ENCODE measurements at regions not wholly inside any gene's neighbourhood (a gene's known extent, or its start where the extent isn't known, plus 50 kb on each side); places are given as distances from the start of the nearest gene placed in this dataset.
"Not testable (repeated sequence)": the region's sequence is repeated elsewhere in the genome, so short reads cannot be mapped to it uniquely, and the experiment has no call there.

DNA sequence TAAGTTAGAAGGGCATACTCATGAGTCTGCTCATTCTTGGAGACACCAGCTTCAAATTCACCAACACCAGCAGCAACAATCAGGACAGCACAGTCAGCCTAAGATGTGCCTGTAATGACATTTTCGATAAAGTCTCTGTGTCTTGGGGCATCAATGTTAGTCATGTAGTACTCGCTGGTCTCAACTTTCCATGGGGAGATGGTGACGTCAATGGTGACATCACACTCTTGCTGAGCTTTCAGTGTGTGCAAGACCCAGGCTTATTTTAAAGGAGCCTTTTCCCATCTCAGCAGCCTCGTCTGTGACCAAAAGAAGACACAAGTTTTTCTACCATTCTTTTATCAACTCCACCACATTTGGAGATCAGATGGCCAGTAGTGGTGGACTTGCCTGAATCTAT lies 75.5 kb downstream of the SERINC2 start:
- no peak overlapping the region for H2AFZ ChIP-seq (ENCODE audit: low read depth, low read length, severe bottlenecking)
- H3K36me3 ChIP-seq (ENCODE audit: low read length): no peaks in the 10 kb centered on the region
- no peaks in the 10 kb centered on the region for H4K20me1 ChIP-seq (ENCODE audit: low read depth, low read length)
- no peaks in the 10 kb centered on the region for H3F3A ChIP-seq (ENCODE audit: insufficient read depth)
- no peaks in the 10 kb centered on the region for H3K79me2 ChIP-seq (ENCODE audit: insufficient read depth, low read length)
- H3K9ac ChIP-seq (ENCODE audit: low read length): no peak overlapping the region
- no peaks in the 10 kb centered on the region for H3K27me3 ChIP-seq (ENCODE audit: low read length)
- no peaks in the 10 kb centered on the region for H3K9me3 ChIP-seq (ENCODE audit: insufficient read depth, low read length)
- no peak overlapping the region for H3K4me3 ChIP-seq (ENCODE audit: insufficient read depth, low read length, poor library complexity, severe bottlenecking)
- no peak overlapping the region for H3K4me2 ChIP-seq (ENCODE audit: low read depth, low read length, poor library complexity, severe bottlenecking)
- H3K9me2 ChIP-seq (replicated peaks; ENCODE audit: insufficient read depth, low read length): no peaks in the 10 kb centered on the region
- H3K27ac ChIP-seq (ENCODE audit: low read depth, low read length): no peak overlapping the region
- TF ChIP-seq EZH2phosphoT487 (conservative IDR thresholded peaks at IDR 0.05; ENCODE audit: low read length): no peak

GRCh38 chr1:31489575-31489974 lies 76.6 kb downstream of the SERINC2 start:
- H2AFZ ChIP-seq (ENCODE audit: low read depth, low read length, severe bottlenecking); H3K9me3 ChIP-seq (ENCODE audit: insufficient read depth, low read length); H3K4me3 ChIP-seq (ENCODE audit: insufficient read depth, low read length, poor library complexity, severe bottlenecking); H3K9me2 ChIP-seq (replicated peaks; ENCODE audit: insufficient read depth, low read length); H3K27ac ChIP-seq (ENCODE audit: low read depth, low read length); H3K79me2 ChIP-seq (ENCODE audit: insufficient read depth, low read length); H3K4me2 ChIP-seq (ENCODE audit: low read depth, low read length, poor library complexity, severe bottlenecking); H3F3A ChIP-seq (ENCODE audit: insufficient read depth); H3K27me3 ChIP-seq (ENCODE audit: low read length); H4K20me1 ChIP-seq (ENCODE audit: low read depth, low read length); H3K9ac ChIP-seq (ENCODE audit: low read length); H3K36me3 ChIP-seq (ENCODE audit: low read length): not testable (repeated sequence)

- not testable (repeated sequence) for H3K27ac ChIP-seq (ENCODE audit: low read depth, low read length); H3K4me2 ChIP-seq (ENCODE audit: low read depth, low read length, poor library complexity, severe bottlenecking); H3K36me3 ChIP-seq (ENCODE audit: low read length); H3F3A ChIP-seq (ENCODE audit: insufficient read depth); H3K4me3 ChIP-seq (ENCODE audit: insufficient read depth, low read length, poor library complexity, severe bottlenecking); H4K20me1 ChIP-seq (ENCODE audit: low read depth, low read length); H3K9ac ChIP-seq (ENCODE audit: low read length); H3K9me2 ChIP-seq (replicated peaks; ENCODE audit: insufficient read depth, low read length); H2AFZ ChIP-seq (ENCODE audit: low read depth, low read length, severe bottlenecking); H3K79me2 ChIP-seq (ENCODE audit: insufficient read depth, low read length); H3K27me3 ChIP-seq (ENCODE audit: low read length); H3K9me3 ChIP-seq (ENCODE audit: insufficient read depth, low read length)
Observed at GRCh38 chr1:31490596-31490995, 77.6 kb downstream of the SERINC2 start.

- H3K27ac ChIP-seq (ENCODE audit: low read depth, low read length); H3K27me3 ChIP-seq (ENCODE audit: low read length); H3F3A ChIP-seq (ENCODE audit: insufficient read depth); H4K20me1 ChIP-seq (ENCODE audit: low read depth, low read length); H3K4me3 ChIP-seq (ENCODE audit: insufficient read depth, low read length, poor library complexity, severe bottlenecking); H3K36me3 ChIP-seq (ENCODE audit: low read length); H2AFZ ChIP-seq (ENCODE audit: low read depth, low read length, severe bottlenecking); H3K4me2 ChIP-seq (ENCODE audit: low read depth, low read length, poor library complexity, severe bottlenecking); H3K9ac ChIP-seq (ENCODE audit: low read length); H3K9me2 ChIP-seq (replicated peaks; ENCODE audit: insufficient read depth, low read length); H3K9me3 ChIP-seq (ENCODE audit: insufficient read depth, low read length); H3K79me2 ChIP-seq (ENCODE audit: insufficient read depth, low read length): not testable (repeated sequence)
Observed at GRCh38 chr1:31495351-31495750, 81.0 kb upstream of the TINAGL1 start.

GRCh38 chr1:31495770-31496169 lies 80.5 kb upstream of the TINAGL1 start:
- H3K27ac ChIP-seq (ENCODE audit: low read depth, low read length); H3K79me2 ChIP-seq (ENCODE audit: insufficient read depth, low read length); H3K4me2 ChIP-seq (ENCODE audit: low read depth, low read length, poor library complexity, severe bottlenecking); H3K27me3 ChIP-seq (ENCODE audit: low read length); H3K36me3 ChIP-seq (ENCODE audit: low read length); H4K20me1 ChIP-seq (ENCODE audit: low read depth, low read length); H3K9ac ChIP-seq (ENCODE audit: low read length); H2AFZ ChIP-seq (ENCODE audit: low read depth, low read length, severe bottlenecking); H3K9me3 ChIP-seq (ENCODE audit: insufficient read depth, low read length); H3K9me2 ChIP-seq (replicated peaks; ENCODE audit: insufficient read depth, low read length); H3K4me3 ChIP-seq (ENCODE audit: insufficient read depth, low read length, poor library complexity, severe bottlenecking); H3F3A ChIP-seq (ENCODE audit: insufficient read depth): not testable (repeated sequence)

DNA sequence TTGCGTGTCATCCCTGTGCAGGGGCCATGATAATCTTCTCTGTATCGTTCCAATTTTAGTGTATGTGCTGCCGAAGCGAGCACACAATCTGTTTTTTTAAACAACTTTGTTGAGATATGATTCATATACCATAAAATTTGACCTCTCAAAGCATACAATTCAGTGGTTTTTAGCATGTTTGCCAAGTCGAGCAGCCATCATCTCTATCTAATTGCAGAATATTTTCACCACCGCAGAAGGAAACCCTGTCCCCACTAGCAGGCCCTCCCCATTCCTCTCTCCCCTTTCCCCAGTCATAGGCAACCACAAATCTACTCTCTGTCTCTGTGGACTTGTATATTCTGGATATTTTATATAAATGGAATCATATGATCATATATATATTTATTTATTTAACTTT lies 78.7 kb upstream of the TINAGL1 start:
- H3K36me3 ChIP-seq (ENCODE audit: low read length): no peaks in the 10 kb centered on the region
- no peak overlapping the region for H3K4me3 ChIP-seq (ENCODE audit: insufficient read depth, low read length, poor library complexity, severe bottlenecking)
- H3K27ac ChIP-seq (ENCODE audit: low read depth, low read length): no peak overlapping the region
- no peaks in the 10 kb centered on the region for H3F3A ChIP-seq (ENCODE audit: insufficient read depth)
- no peaks in the 10 kb centered on the region for H3K27me3 ChIP-seq (ENCODE audit: low read length)
- no peaks in the 10 kb centered on the region for H3K79me2 ChIP-seq (ENCODE audit: insufficient read depth, low read length)
- no peaks in the 10 kb centered on the region for H4K20me1 ChIP-seq (ENCODE audit: low read depth, low read length)
- TF ChIP-seq EZH2phosphoT487 (conservative IDR thresholded peaks at IDR 0.05; ENCODE audit: low read length): no peak
- TF ChIP-seq, protein P1, sequence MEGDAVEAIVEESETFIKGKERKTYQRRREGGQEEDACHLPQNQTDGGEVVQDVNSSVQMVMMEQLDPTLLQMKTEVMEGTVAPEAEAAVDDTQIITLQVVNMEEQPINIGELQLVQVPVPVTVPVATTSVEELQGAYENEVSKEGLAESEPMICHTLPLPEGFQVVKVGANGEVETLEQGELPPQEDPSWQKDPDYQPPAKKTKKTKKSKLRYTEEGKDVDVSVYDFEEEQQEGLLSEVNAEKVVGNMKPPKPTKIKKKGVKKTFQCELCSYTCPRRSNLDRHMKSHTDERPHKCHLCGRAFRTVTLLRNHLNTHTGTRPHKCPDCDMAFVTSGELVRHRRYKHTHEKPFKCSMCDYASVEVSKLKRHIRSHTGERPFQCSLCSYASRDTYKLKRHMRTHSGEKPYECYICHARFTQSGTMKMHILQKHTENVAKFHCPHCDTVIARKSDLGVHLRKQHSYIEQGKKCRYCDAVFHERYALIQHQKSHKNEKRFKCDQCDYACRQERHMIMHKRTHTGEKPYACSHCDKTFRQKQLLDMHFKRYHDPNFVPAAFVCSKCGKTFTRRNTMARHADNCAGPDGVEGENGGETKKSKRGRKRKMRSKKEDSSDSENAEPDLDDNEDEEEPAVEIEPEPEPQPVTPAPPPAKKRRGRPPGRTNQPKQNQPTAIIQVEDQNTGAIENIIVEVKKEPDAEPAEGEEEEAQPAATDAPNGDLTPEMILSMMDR (IDR thresholded peaks at IDR 0.05; ENCODE audit: insufficient read depth, low read length, poor library complexity, severe bottlenecking): no peak
- H3K9me3 ChIP-seq (ENCODE audit: insufficient read depth, low read length): no peaks in the 10 kb centered on the region
- no peak overlapping the region for H3K4me2 ChIP-seq (ENCODE audit: low read depth, low read length, poor library complexity, severe bottlenecking)
- H2AFZ ChIP-seq (ENCODE audit: low read depth, low read length, severe bottlenecking): no peak overlapping the region
- no peak overlapping the region for H3K9ac ChIP-seq (ENCODE audit: low read length)
- no peaks in the 10 kb centered on the region for H3K9me2 ChIP-seq (replicated peaks; ENCODE audit: insufficient read depth, low read length)

Measured in SU-DHL-6 (cell line).